HEK293T (cell line): ENCODE measurements at regions not wholly inside any gene's neighbourhood (a gene's known extent, or its start where the extent isn't known, plus 50 kb on each side); places are given as distances from the start of the nearest gene placed in this dataset.

Experiments used
- CTCF ChIA-PET: fragments of 350-600 bp; formaldehyde crosslinking; extraction: SDS; loops from one replicate; lab custom pipeline; 2021; ENCODE audit warnings: antibody characterized with exemption, inconsistent platforms; lab: Yijun Ruan, JAX
- POLR2A ChIA-PET: fragments of 350-600 bp; formaldehyde crosslinking; extraction: SDS; loops from one replicate; lab custom pipeline; 2020; ENCODE audit warnings: antibody characterized with exemption, inconsistent platforms; lab: Yijun Ruan, JAX
- DNase-seq: peaks from one replicate; pipeline ENCODE4 v3.0.0; 2012; ENCODE audit warnings: mixed read lengths; ENCODE audit errors: extremely low spot score
- ARNT ChIP-seq: fragments of 450-650 bp; IDR thresholded peaks from 2 replicates; pipeline ENCODE4 v1.6.1; 2017; ENCODE audit warnings: mild to moderate bottlenecking
- BHLHE40 ChIP-seq: fragments of 450-650 bp; IDR thresholded peaks from 2 replicates; pipeline ENCODE4 v1.6.1; 2016; ENCODE audit warnings: mild to moderate bottlenecking, moderate library complexity, borderline replicate concordance
- CTBP1 ChIP-seq: fragments of 450-650 bp; IDR thresholded peaks from 2 replicates; pipeline ENCODE4 v1.6.1; 2016; ENCODE audit warnings: borderline replicate concordance
- ELF4 ChIP-seq: fragments of 450-650 bp; IDR thresholded peaks from 2 replicates; pipeline ENCODE4 v1.6.1; 2017; ENCODE audit warnings: antibody characterized with exemption
- FOXA1 ChIP-seq: fragments of 450-650 bp; IDR thresholded peaks from 2 replicates; pipeline ENCODE4 v1.6.1; 2016; ENCODE audit warnings: mild to moderate bottlenecking
- FOXK2 ChIP-seq: fragments of 450-650 bp; IDR thresholded peaks from 2 replicates; pipeline ENCODE4 v1.6.1; 2016; ENCODE audit warnings: mild to moderate bottlenecking
- FOXM1 ChIP-seq: fragments of 450-650 bp; IDR thresholded peaks from 2 replicates; pipeline ENCODE4 v1.6.1; 2017; ENCODE audit warnings: mild to moderate bottlenecking, borderline replicate concordance
- HDGF ChIP-seq: fragments of 450-650 bp; IDR thresholded peaks from 2 replicates; pipeline ENCODE4 v1.6.1; 2017; ENCODE audit warnings: antibody characterized with exemption, borderline replicate concordance
- L3MBTL2 ChIP-seq: fragments of 450-650 bp; conservative IDR thresholded peaks from 2 replicates; pipeline ENCODE4 v1.6.1; 2016; ENCODE audit warnings: mild to moderate bottlenecking
- LEF1 ChIP-seq: fragments of 450-650 bp; IDR thresholded peaks from 2 replicates; pipeline ENCODE4 v1.6.1; 2017; ENCODE audit warnings: mild to moderate bottlenecking, borderline replicate concordance
- NFRKB ChIP-seq: fragments of 450-650 bp; IDR thresholded peaks from 2 replicates; pipeline ENCODE4 v1.6.1; 2016; ENCODE audit warnings: mild to moderate bottlenecking, moderate library complexity
- PKNOX1 ChIP-seq: fragments of 450-650 bp; IDR thresholded peaks from 2 replicates; pipeline ENCODE4 v1.6.1; 2016
- SP1 ChIP-seq: fragments of 450-650 bp; IDR thresholded peaks from 2 replicates; pipeline ENCODE4 v1.6.1; 2017
- SUZ12 ChIP-seq: fragments of 450-650 bp; IDR thresholded peaks from 2 replicates; pipeline ENCODE4 v1.6.1; 2016; ENCODE audit warnings: mild to moderate bottlenecking
- TARDBP ChIP-seq: fragments of 450-650 bp; IDR thresholded peaks from 2 replicates; pipeline ENCODE4 v1.6.1; 2016
- ZNF384 ChIP-seq: fragments of 450-650 bp; IDR thresholded peaks from 2 replicates; pipeline ENCODE4 v1.6.1; 2016

GRCh38 chr6:121857551-121857950 is 422.1 kb downstream of the GJA1 start:
- ChIA-PET POLR2A (no interaction called here), CTCF (no interaction called here)
- no peak for DNase-seq
- TF ChIP-seq ZNF384 = no peak
- no peak for TF ChIP-seq PKNOX1

GRCh38 chr6:121858310-121858709 is 422.9 kb downstream of the GJA1 start:
- TF ChIP-seq ELF4 = no peak
- TF ChIP-seq SP1 = no peak
- TF ChIP-seq PKNOX1 = no peak
- TF ChIP-seq HDGF = no peak
- no peak for TF ChIP-seq LEF1
- no peak for TF ChIP-seq TARDBP
- TF ChIP-seq FOXA1 = no peak
- no peak for TF ChIP-seq ARNT
- no peak for TF ChIP-seq CTBP1
- TF ChIP-seq SUZ12 = no peak
- no peak for TF ChIP-seq NFRKB
- TF ChIP-seq ZNF384 = no peak
- TF ChIP-seq FOXM1 = no peak
- TF ChIP-seq L3MBTL2 = no peak
- no peak for TF ChIP-seq BHLHE40
- TF ChIP-seq FOXK2 = no peak
- ChIA-PET CTCF (interaction anchor here (1.6 kb wide), 1 partner anchor 9 kb away, joined by 11 read pairs; no protein-coding TSS in a partner anchor), POLR2A (no interaction called here)
- DNase-seq = no peak

GRCh38 chr6:121858986-121859385 is 423.5 kb downstream of the GJA1 start:
- TF ChIP-seq ARNT = no peak
- TF ChIP-seq NFRKB = no peak
- no peak for TF ChIP-seq BHLHE40
- no peak for TF ChIP-seq TARDBP
- no peak for TF ChIP-seq ZNF384
- no peak for TF ChIP-seq CTBP1
- no peak for TF ChIP-seq HDGF
- TF ChIP-seq LEF1 = no peak
- no peak for TF ChIP-seq ELF4
- no peak for TF ChIP-seq SUZ12
- no peak for TF ChIP-seq FOXA1
- TF ChIP-seq L3MBTL2 = no peak
- no peak for TF ChIP-seq PKNOX1
- TF ChIP-seq FOXK2 = no peak
- ChIA-PET POLR2A (no interaction called here), CTCF (interaction anchor here (0.7 to 1.6 kb wide), 2 partner anchors 9 to 221 kb away, joined by 3 to 11 read pairs; no protein-coding TSS in a partner anchor)
- DNase-seq = no peak

GRCh38 chr6:121865811-121866210 is 430.4 kb downstream of the GJA1 start:
- ChIA-PET POLR2A (no interaction called here), CTCF (interaction anchor here (0.7 kb wide), 1 partner anchor 52 kb away, joined by 3 read pairs; no protein-coding TSS in a partner anchor)
- TF ChIP-seq PKNOX1 = no peak
- TF ChIP-seq L3MBTL2 = no peak
- no peak for TF ChIP-seq ZNF384
- TF ChIP-seq ARNT = no peak
- no peak for TF ChIP-seq FOXA1
- no peak for TF ChIP-seq CTBP1
- no peak for TF ChIP-seq NFRKB
- TF ChIP-seq TARDBP = no peak
- no peak for TF ChIP-seq LEF1
- no peak for TF ChIP-seq SP1
- no peak for TF ChIP-seq FOXK2
- no peak for TF ChIP-seq SUZ12
- TF ChIP-seq BHLHE40 = no peak
- TF ChIP-seq ELF4 = no peak
- no peak for TF ChIP-seq HDGF
- DNase-seq = no peak

GRCh38 chr6:121867095-121867494 is 431.6 kb downstream of the GJA1 start:
- TF ChIP-seq FOXK2 (no peak), FOXA1 (no peak), FOXM1 (no peak), SUZ12 (no peak), CTBP1 (no peak), ARNT (no peak), NFRKB (no peak), TARDBP (no peak), L3MBTL2 (no peak), SP1 (no peak), HDGF (no peak), PKNOX1 (no peak), BHLHE40 (no peak), LEF1 (no peak)
- no peak for DNase-seq
- POLR2A ChIA-PET = no interaction called here
- CTCF ChIA-PET = no interaction called here
